Natural killer cell treated with Interleukin-12 subunit alpha and Interleukin-12 subunit beta and Interleukin-15 and Interleukin-18, amount 100 ng/mL, for 72 hours (primary cell): ENCODE measurements at regions not wholly inside any gene's neighbourhood (a gene's known extent, or its start where the extent isn't known, plus 50 kb on each side); places are given as distances from the start of the nearest gene placed in this dataset.

Experiments
- ATAC-seq, 2 donors: fragments of 150-1000 bp; cut with Tn5 transposase in 1 of 2; sonication (Bioruptor Pico), chemical (Tn5 transposase) in 1 of 2; 2 replicates each; pipeline ENCODE4 v1.10.0; 2021
- DNase-seq: peaks from one replicate; pipeline ENCODE4 v3.0.0; 2022; ENCODE audit warnings: low spot score
- H3K27ac Mint-ChIP-seq, 2 donors: 1 replicate in 1 of 2; 2 replicates in 1 of 2; pipeline ENCODE4 v1.8.0; 2022; ENCODE audit warnings: mixed read lengths in 2 of 2, mild to moderate bottlenecking in 1 of 2, moderate library complexity in 1 of 2
- H3K27me3 Mint-ChIP-seq, 2 donors: 1 replicate in 1 of 2; 2 replicates in 1 of 2; pipeline ENCODE4 v1.8.0; 2022; ENCODE audit warnings: mixed read lengths in 2 of 2
- H3K36me3 Mint-ChIP-seq: one replicate; pipeline ENCODE4 v1.8.0; 2022; ENCODE audit warnings: mixed read lengths
- H3K4me1 Mint-ChIP-seq, 2 donors: 1 replicate in 1 of 2; 2 replicates in 1 of 2; pipeline ENCODE4 v1.8.0; 2022; ENCODE audit warnings: low read depth in 2 of 2, mixed read lengths in 2 of 2, mild to moderate bottlenecking in 1 of 2
- H3K4me3 Mint-ChIP-seq: one replicate; pipeline ENCODE4 v1.8.0; 2022; ENCODE audit warnings: mixed read lengths
- H3K9me3 Mint-ChIP-seq: 2 replicates; pipeline ENCODE4 v1.8.0; 2022; ENCODE audit warnings: mixed read lengths

DNA sequence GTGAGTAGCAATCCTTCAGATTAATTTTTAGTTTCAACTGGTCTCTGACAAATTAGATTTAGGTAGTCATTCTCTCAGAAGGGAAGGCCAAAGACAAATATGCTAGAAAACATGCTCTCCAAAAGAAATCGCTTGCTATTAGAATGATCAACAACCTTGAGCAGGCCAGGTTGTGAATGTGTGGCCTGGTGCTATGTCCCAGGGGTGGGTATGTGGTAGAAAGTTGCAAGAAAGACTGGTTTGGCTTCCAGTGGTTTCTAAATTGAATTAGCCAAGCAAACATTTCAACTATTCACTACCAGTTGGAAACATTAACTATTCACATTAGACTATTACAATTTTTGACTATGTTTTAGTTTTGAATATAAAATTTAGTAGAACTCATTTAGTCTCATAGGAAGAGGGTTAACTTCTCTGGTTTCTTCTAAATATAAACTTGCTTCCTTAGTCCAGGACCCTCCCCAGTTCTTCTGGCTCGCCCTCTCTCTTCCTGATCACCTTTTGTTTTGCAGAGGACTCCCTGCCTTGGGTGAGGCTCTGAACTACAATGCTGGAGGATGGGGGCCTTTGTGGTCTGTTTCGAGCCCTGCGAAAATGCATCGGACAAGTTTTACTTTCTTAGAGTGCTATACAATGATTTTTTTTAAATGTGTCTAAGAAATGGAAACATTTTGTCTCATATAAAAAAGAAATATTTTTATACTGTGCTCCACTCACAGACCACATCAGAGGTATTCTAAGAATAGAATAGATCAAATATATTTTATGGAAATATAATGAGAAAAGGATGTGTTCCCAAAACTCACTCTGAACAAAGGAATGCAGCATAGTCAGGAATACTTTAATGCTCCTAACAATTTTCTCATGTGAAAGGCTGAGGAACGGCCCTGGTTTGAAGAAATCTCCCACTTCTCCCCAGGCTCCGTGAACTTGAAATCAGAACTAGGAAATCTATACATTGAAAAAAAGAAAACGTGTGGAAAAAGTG is 375.0 kb upstream of the ZEB2 start:
- Mint-ChIP-seq H3K4me3 (no peak overlapping the region), H3K36me3 (peaks cover under 1% of the 10 kb centered on the region), H3K4me1 (peaks cover 3 to 4% of the 10 kb centered on the region in 2 donors), H3K27me3 (no peaks in the 10 kb centered on the region), H3K9me3 (no peaks in the 10 kb centered on the region), H3K27ac (no peak overlapping the region)
- no peak for ATAC-seq
- DNase-seq: no peak

DNA sequence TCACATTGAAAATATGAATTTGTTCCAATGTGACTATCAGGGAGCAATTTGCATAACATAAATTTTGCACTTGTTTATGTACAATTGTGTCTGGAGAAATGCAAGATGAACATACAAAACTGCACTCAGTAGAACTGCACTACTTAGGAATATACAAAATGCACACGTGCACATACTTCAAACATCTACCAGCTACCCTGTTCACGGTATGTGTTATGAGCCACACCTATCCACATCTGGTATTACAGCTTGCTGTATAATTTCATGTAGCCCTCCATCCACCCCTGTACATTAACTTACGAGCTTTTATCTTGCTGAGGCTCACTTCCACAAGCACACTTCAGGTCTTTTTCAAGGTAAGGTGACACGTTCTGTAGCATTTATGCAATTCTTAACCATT is 373.5 kb upstream of the ZEB2 start:
- Mint-ChIP-seq H3K27ac (no peak overlapping the region), H3K36me3 (no peaks in the 10 kb centered on the region), H3K27me3 (no peaks in the 10 kb centered on the region), H3K9me3 (no peaks in the 10 kb centered on the region), H3K4me1 (peaks cover 6 to 12% of the 10 kb centered on the region in 2 donors), H3K4me3 (no peak overlapping the region)
- no peak for ATAC-seq
- no peak for DNase-seq

DNA sequence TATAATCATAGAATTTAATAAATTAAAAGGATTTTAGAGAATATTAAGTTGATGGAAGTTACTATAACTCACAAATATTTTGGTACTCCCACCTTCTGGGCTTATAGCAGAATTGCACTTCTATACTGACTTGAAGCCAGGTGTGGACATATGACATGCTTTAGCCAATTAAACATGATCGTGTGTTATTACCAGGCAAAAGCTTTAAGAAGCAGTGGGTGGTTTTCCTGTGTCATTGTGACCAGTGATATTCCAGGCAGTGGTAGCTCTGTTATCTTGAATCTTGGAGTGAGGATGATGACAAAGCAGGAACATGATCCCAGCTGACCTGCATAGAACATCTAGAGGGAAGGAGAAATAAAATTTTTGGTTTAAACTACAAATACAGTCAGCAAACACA is 370.9 kb upstream of the ZEB2 start:
- H3K27me3 Mint-ChIP-seq: no peaks in the 10 kb centered on the region
- H3K9me3 Mint-ChIP-seq: no peaks in the 10 kb centered on the region
- DNase-seq: no peak
- no peak for ATAC-seq
- no peaks in the 10 kb centered on the region for H3K36me3 Mint-ChIP-seq
- no peak overlapping the region for H3K27ac Mint-ChIP-seq
- H3K4me3 Mint-ChIP-seq: no peak overlapping the region
- peaks cover 6 to 12% of the 10 kb centered on the region in 2 donors for H3K4me1 Mint-ChIP-seq

DNA sequence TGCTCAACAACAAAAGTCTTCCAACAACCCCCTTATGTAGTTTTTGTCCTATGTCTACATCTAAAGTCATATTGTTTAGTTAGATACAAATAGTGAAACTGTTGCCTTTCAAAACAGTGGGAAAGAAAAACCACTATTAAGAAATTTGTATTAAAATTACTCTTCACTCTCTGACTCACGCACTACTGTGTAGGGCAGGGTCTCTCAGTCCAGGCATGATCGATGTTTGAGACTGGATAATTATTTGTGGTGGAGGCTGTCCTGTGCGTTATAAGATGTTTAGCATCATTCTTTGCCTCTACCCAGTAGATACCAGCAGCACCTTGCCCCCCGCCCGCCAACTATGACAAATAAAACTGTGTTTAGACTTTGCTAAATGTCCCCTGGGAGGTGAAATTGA is 369.4 kb upstream of the ZEB2 start:
- peak; percentile 54 to 62 for ATAC-seq
- no peaks in the 10 kb centered on the region for H3K36me3 Mint-ChIP-seq
- H3K9me3 Mint-ChIP-seq: no peaks in the 10 kb centered on the region
- peaks cover 6 to 12% of the 10 kb centered on the region in 2 donors for H3K4me1 Mint-ChIP-seq
- H3K4me3 Mint-ChIP-seq: no peak overlapping the region
- no peak overlapping the region for H3K27ac Mint-ChIP-seq
- DNase-seq: no peak
- H3K27me3 Mint-ChIP-seq: no peaks in the 10 kb centered on the region

DNA sequence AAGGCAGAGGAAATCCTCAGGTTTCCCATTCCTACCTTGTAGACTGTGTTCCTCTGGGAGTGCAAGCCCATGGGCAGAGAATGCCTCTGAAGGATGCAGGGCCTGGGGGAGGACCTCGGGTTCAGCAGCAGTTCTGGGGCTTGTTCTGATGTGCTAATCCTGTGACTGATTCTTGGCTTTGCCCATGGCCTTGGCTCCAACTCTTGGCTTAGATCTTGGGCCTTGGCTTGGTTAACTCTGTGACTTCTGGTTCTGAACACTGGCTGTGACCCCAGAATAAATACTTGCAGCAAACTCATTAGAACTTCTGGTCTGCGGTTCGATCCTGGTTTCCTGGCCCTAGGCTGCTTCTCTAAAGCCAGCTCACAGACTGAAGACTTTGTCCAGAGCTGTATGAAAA is 366.9 kb upstream of the ZEB2 start:
- DNase-seq: no peak
- H3K27ac Mint-ChIP-seq: no peak overlapping the region
- H3K27me3 Mint-ChIP-seq: no peaks in the 10 kb centered on the region
- H3K4me1 Mint-ChIP-seq: peaks cover 6 to 12% of the 10 kb centered on the region in 2 donors
- no peaks in the 10 kb centered on the region for H3K36me3 Mint-ChIP-seq
- H3K9me3 Mint-ChIP-seq: no peaks in the 10 kb centered on the region
- ATAC-seq: no peak
- H3K4me3 Mint-ChIP-seq: no peak overlapping the region

DNA sequence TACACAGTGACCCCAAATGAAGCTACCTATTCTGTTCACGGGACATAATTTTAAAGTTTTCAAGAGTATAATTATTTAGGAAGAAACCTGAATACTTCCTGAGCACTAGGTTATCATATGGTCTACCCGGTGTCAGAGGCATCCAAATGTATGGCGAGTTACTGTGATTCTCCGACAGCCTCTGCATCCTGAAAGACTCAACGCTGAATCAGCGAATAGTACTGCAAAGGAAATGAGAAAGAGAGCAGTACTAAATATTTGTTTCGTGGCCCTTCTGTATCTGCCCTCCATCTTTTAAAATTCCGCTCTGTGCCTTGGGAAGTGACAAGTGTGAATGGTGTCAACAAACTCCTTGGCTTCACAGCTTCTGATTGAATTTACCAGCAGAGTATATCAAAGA is 358.0 kb upstream of the ZEB2 start:
- Mint-ChIP-seq H3K36me3 (no peaks in the 10 kb centered on the region), H3K4me3 (no peak overlapping the region), H3K27me3 (no peaks in the 10 kb centered on the region), H3K9me3 (no peaks in the 10 kb centered on the region), H3K4me1 (no peaks in the 10 kb centered on the region), H3K27ac (no peak overlapping the region)
- DNase-seq: no peak
- no peak for ATAC-seq

DNA sequence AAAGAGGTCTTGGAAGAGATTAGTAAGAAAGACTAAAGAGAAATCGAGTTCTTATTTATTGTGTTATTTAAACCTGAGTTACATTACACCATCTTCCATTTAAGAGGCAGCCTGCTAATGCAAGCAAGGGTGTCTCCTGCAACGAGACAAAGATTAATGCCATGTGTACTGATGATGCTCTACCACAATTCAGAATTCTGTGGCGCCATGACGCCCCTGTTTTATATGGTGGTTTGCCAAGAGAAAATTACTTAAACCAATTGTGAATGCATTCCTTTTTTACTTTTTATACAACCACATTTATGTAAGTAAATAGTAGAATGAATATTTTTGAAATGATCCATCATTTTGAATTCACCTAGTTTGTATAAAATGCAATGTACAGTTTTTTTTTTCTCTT is 356.1 kb upstream of the ZEB2 start:
- H3K9me3 Mint-ChIP-seq: no peaks in the 10 kb centered on the region
- DNase-seq (no peak), ATAC-seq (no peak)
- H3K36me3 Mint-ChIP-seq: no peaks in the 10 kb centered on the region
- H3K27me3 Mint-ChIP-seq: no peaks in the 10 kb centered on the region
- H3K4me1 Mint-ChIP-seq: no peaks in the 10 kb centered on the region
- H3K27ac Mint-ChIP-seq: no peak overlapping the region
- no peak overlapping the region for H3K4me3 Mint-ChIP-seq

DNA sequence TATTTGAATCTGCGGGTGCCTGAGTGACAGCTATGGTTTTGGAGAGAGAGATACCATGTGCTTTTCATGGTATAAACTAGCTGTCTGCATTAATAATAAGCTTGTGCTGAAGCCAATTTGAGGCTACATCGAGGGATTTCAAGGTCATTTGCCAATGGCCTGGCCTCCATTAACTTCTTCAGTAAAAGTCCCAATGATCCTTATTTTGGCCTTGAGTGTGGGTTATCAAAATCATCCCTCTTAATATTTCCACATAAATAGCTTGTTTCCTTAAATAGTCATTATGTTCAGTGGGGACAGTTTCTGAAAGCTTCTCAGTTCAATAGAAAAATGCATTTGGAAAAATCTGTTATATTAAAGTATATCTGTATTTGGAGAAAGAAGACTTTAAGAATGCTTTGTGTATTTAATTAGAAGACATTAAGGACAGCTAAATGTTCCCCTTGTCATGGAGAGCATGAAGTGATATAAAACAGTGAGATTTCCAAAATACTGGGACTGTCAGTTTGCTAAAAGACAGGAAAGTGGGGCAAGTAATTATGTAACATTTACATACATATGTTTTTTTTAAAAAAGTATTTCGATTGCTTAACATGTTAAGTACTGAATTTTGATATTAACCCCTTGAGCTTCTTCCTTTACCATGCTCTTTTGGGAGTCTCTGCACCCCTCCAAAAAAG is 355.5 kb upstream of the ZEB2 start:
- no peak for DNase-seq
- Mint-ChIP-seq H3K27me3 (no peaks in the 10 kb centered on the region), H3K9me3 (no peaks in the 10 kb centered on the region)

DNA sequence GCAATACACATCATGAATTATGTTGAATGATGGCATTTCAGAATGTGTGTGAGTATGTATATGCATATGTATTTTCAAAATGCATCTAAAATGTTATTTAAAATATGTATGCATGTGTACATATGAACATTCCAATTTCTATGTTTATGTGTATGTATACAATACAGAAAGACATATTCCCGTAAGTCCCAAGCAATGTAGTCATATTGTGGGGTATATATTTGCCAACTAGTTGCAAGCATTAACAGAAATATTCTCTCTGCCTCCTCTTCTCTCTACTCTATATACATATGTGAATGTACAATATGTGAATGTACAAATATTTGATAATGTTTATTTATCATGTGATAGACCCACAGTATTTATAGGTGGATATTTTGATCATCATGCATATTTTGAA is 345.8 kb upstream of the ZEB2 start:
- Mint-ChIP-seq H3K4me1 (peaks cover 4 to 6% of the 10 kb centered on the region in 2 donors), H3K27me3 (peaks cover 0 to 2% of the 10 kb centered on the region in 2 donors), H3K27ac (no peak overlapping the region), H3K9me3 (no peaks in the 10 kb centered on the region), H3K4me3 (no peak overlapping the region), H3K36me3 (no peaks in the 10 kb centered on the region)
- DNase-seq (no peak), ATAC-seq (no peak)

More for the DNA sequence above, 355.5 kb upstream of the ZEB2 start:
- H3K27ac Mint-ChIP-seq: no peak overlapping the region
- H3K4me1 Mint-ChIP-seq: no peaks in the 10 kb centered on the region
- H3K4me3 Mint-ChIP-seq: no peak overlapping the region
- no peaks in the 10 kb centered on the region for H3K36me3 Mint-ChIP-seq
- no peak for ATAC-seq

DNA sequence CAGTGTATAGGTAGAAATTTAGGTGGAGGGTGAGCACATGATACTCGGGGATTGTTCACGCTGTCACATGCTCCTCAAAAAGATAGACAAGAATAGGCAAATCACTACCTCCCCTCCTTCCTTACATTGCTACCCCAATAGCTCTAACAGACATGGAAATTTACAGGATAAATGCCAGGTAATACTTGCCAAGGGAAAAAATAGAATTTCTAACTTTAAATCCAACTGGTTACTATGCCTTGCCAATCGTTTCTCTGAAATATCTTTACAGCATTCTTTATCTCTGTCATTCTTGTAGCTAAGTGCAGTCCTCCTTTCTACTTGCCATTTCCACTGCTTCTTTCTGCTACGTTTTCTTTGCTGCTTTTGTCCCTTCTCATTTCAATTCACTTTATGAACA is 339.8 kb upstream of the ZEB2 start:
- Mint-ChIP-seq H3K27ac (no peak overlapping the region), H3K9me3 (peaks cover 2% of the 10 kb centered on the region), H3K4me1 (no peaks in the 10 kb centered on the region), H3K4me3 (no peak overlapping the region), H3K27me3 (no peaks in the 10 kb centered on the region), H3K36me3 (peaks cover 1% of the 10 kb centered on the region)
- no peak for ATAC-seq
- DNase-seq: no peak

DNA sequence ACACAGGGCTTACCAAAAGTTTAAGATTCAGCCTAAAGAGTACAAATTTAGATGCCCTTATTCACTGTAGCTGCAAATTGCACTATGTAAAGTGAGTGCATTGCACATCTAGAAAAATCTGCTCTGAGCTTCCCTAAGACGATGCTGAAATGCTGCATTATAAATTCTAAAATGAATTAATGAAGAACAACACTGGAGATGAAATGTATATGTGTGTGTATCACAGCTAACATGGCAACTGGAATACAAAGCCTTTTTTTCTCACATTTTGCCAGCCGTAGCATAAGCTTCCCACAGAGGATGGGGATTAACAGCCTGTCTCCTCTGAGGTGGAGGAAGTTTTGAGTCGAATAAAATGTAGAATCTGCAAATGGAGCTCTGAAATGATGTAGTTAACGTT is 338.3 kb upstream of the ZEB2 start:
- H3K9me3 Mint-ChIP-seq: peaks cover 7% of the 10 kb centered on the region
- no peak for ATAC-seq
- H3K4me3 Mint-ChIP-seq: no peak overlapping the region
- no peak for DNase-seq
- no peaks in the 10 kb centered on the region for H3K4me1 Mint-ChIP-seq
- no peak overlapping the region for H3K27ac Mint-ChIP-seq
- H3K27me3 Mint-ChIP-seq: no peaks in the 10 kb centered on the region
- H3K36me3 Mint-ChIP-seq: peaks cover 9% of the 10 kb centered on the region

DNA sequence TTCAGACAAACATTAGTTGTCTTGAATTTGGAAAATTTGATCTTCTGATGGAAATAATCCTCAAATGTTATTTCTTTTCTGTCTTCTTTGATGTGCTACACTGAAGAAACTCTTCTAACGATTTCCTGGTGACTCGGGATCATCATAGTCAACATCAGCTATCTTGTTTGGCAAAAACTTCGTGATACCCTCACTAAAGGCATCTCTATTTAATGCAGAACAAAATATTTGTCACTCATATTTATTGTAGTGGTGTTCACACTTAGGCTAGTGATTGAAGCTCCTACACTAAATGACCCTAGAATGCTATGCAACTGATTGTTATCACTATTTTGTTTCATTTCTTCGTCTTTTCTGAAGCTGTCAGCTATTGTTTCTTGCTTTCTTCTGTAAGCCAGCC is 334.7 kb upstream of the ZEB2 start:
- peaks cover 9% of the 10 kb centered on the region for H3K36me3 Mint-ChIP-seq
- H3K9me3 Mint-ChIP-seq: peaks cover 7% of the 10 kb centered on the region
- H3K27ac Mint-ChIP-seq: no peak overlapping the region
- no peak for ATAC-seq
- no peak overlapping the region for H3K4me3 Mint-ChIP-seq
- no peaks in the 10 kb centered on the region for H3K27me3 Mint-ChIP-seq
- peaks cover 0 to 2% of the 10 kb centered on the region in 2 donors for H3K4me1 Mint-ChIP-seq
- no peak for DNase-seq

DNA sequence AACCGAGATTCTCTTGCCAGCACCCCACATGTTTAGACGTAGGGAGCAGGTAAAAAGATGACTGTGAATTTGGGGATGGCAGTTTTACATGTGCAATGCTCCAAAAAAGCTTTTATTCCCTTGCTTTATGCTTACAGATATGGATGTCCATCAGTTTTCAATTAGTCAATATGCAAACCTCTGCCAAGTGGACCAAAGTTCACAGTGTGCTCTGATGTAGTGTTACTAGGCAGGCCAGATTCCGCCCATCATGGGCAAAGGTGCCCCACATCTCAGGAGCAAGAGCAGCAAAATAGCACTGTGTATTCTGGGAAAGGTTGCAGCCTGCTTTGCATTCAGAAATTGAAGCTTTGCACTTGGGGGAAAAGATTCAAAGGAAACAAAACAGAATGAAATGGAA is 329.7 kb upstream of the ZEB2 start:
- peaks cover 0 to 2% of the 10 kb centered on the region in 2 donors for H3K4me1 Mint-ChIP-seq
- peaks cover 4% of the 10 kb centered on the region for H3K9me3 Mint-ChIP-seq
- no peak for DNase-seq
- no peaks in the 10 kb centered on the region for H3K27me3 Mint-ChIP-seq
- peaks cover 6% of the 10 kb centered on the region for H3K36me3 Mint-ChIP-seq
- no peak overlapping the region for H3K27ac Mint-ChIP-seq
- ATAC-seq: no peak
- H3K4me3 Mint-ChIP-seq: no peak overlapping the region

DNA sequence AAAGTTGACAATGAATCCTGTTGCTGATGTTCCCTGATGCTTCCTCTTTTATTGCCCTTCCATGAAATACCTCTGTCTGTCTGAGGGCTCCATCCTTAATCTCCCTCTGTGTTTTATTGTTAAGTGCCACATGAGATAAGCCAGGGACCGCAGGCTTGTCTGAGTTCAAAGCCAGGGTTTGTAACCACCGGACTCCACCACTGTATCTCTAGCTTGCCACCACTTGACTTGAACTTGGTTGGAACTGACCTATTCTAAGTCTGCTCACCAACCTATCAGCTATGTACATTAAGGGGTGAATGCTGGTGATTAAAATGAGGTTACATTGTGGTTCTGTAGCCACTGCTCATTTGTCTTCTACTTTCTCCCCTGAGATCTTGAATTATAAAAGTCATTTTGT is 328.5 kb upstream of the ZEB2 start:
- ATAC-seq (no peak), DNase-seq (no peak)
- H3K27ac Mint-ChIP-seq: no peak overlapping the region
- no peaks in the 10 kb centered on the region for H3K27me3 Mint-ChIP-seq
- H3K36me3 Mint-ChIP-seq: no peaks in the 10 kb centered on the region
- no peak overlapping the region for H3K4me3 Mint-ChIP-seq
- H3K4me1 Mint-ChIP-seq: peaks cover 0 to 2% of the 10 kb centered on the region in 2 donors
- no peaks in the 10 kb centered on the region for H3K9me3 Mint-ChIP-seq
